K562 (cell line): ENCODE measurements at regions not wholly inside any gene's neighbourhood (a gene's known extent, or its start where the extent isn't known, plus 50 kb on each side); places are given as distances from the start of the nearest gene placed in this dataset.

Source experiments
- ATAC-seq: fragments of 200-7000 bp; cut with Tn5 transposase; 3 replicates; pipeline ENCODE4 v1.9.1; 2020; ENCODE audit warnings: moderate library complexity
- BruUV-seq: library from RNA; stranded (reverse); fragments of 400-500 nt; replicated peaks from 2 replicates; lab custom pipeline; 2021; lab: Mats Ljungman, UMichigan
- CTCF ChIA-PET: fragments of 300-600 bp; formaldehyde crosslinking; extraction: SDS; loops from one replicate; lab custom pipeline; 2021; ENCODE audit warnings: low intra/inter-chr PET ratio; lab: Yijun Ruan, JAX
- POLR2A ChIA-PET: fragments of 300-600, 350-650 bp; sonication (Branson Sonifier 250); formaldehyde crosslinking; extraction: SDS; loops from one replicate; lab custom pipeline; 2021; ENCODE audit warnings: antibody characterized with exemption, inconsistent platforms; lab: Yijun Ruan, JAX
- DNase-seq, 4 experiments: peaks; one replicate each; pipeline versions ENCODE4 v3.0.0 to v3.0.0-alpha.2; 2011 to 2018; ENCODE audit warnings: low spot score in 3 of 4, mixed read lengths in 3 of 4; ENCODE audit errors: extremely low read depth in 1 of 4
- FAIRE-seq: peaks from 2 replicates; lab custom pipeline; 2011; peaks lifted over from hg19 to GRCh38; lab: Jason Lieb, UNC
- H2AFZ ChIP-seq: 2 replicates; pipeline ENCODE4 v1.6.0; 2011; ENCODE audit warnings: low read depth, low read length, control low read depth, inconsistent platforms
- H3K27ac ChIP-seq: fragments of 200-600 bp; 3 replicates; pipeline ENCODE4 v1.8.0; 2011; ENCODE audit warnings: low read depth, mild to moderate bottlenecking, control low read depth, inconsistent platforms, low read length, moderate library complexity, mixed read lengths; ENCODE audit errors: extremely low read depth
- H3K27me3 ChIP-seq, 2 experiments: fragments of 300-600 bp in 1 of 2; 2 replicates in 1 of 2; 3 replicates in 1 of 2; pipeline versions ENCODE4 v1.6.0 to v1.8.0; 2011; ENCODE audit warnings: inconsistent platforms in 2 of 2, low read length in 2 of 2, mild to moderate bottlenecking in 1 of 2, mixed read lengths in 1 of 2, moderate library complexity in 1 of 2; ENCODE audit not compliant: control insufficient read depth in 2 of 2, insufficient read depth in 2 of 2
- H3K36me3 ChIP-seq: fragments of 300-600 bp; 3 replicates; pipeline ENCODE4 v1.8.0; 2011; ENCODE audit warnings: mild to moderate bottlenecking, low read length, inconsistent platforms; ENCODE audit not compliant: control insufficient read depth, insufficient read depth
- H3K4me1 ChIP-seq, 2 experiments: fragments of 200-600 bp in 1 of 2; replicated peaks in 1 of 2; 2 replicates in 1 of 2; 3 replicates in 1 of 2; pipeline versions ENCODE4 v1.5.1 to v1.8.0; 2011; ENCODE audit warnings: inconsistent platforms in 2 of 2, low read length in 2 of 2, mild to moderate bottlenecking in 1 of 2, mixed read lengths in 1 of 2, moderate library complexity in 1 of 2; ENCODE audit not compliant: control insufficient read depth in 2 of 2, insufficient read depth in 2 of 2
- H3K4me2 ChIP-seq: 2 replicates; pipeline ENCODE4 v1.6.1; 2011; ENCODE audit warnings: low read length, control low read depth, inconsistent platforms, mixed read lengths; ENCODE audit not compliant: insufficient read depth
- H3K4me3 ChIP-seq: fragments of 200-600 bp; sonication (generic), shearing (Covaris generic); 2 replicates; pipeline ENCODE4 v1.5.1; 2016; ENCODE audit warnings: control low read depth, inconsistent platforms
- H3K79me2 ChIP-seq: fragments of 200-600 bp; 3 replicates; pipeline ENCODE4 v1.8.0; 2011; ENCODE audit warnings: low read length, inconsistent platforms; ENCODE audit not compliant: control insufficient read depth, insufficient read depth
- H3K9ac ChIP-seq, 2 experiments: 2 replicates each; pipeline versions ENCODE4 v1.6.0 to v1.6.1; 2011; ENCODE audit warnings: low read depth in 2 of 2, low read length in 2 of 2, control low read depth in 1 of 2, inconsistent platforms in 1 of 2, mild to moderate bottlenecking in 1 of 2, mixed read lengths in 1 of 2; ENCODE audit not compliant: insufficient read depth in 1 of 2
- H3K9me1 ChIP-seq: one replicate; pipeline ENCODE4 v1.6.0; 2011; ENCODE audit warnings: inconsistent platforms, mild to moderate bottlenecking, low read length, moderate library complexity; ENCODE audit not compliant: control insufficient read depth, insufficient read depth
- H3K9me3 ChIP-seq: replicated peaks from 2 replicates; pipeline ENCODE4 v1.5.1; 2011; ENCODE audit warnings: low read depth, low read length, inconsistent platforms; ENCODE audit not compliant: control insufficient read depth, insufficient read depth
- H4K20me1 ChIP-seq: replicated peaks from 2 replicates; pipeline ENCODE4 v1.6.1; 2011; ENCODE audit warnings: low read length, inconsistent platforms, mixed read lengths; ENCODE audit not compliant: control insufficient read depth, insufficient read depth
- ELF1 ChIP-seq: fragments of 200-800 bp; sonication (Bioruptor generic); IDR thresholded peaks from 2 replicates; pipeline ENCODE4 v1.6.1; 2016; ENCODE audit warnings: missing genetic modification characterization, missing compliant biosample characterization
- POLR2B ChIP-seq: fragments of 450-650 bp; IDR thresholded peaks from 2 replicates; pipeline ENCODE4 v1.6.1; 2018; ENCODE audit warnings: low read depth; ENCODE audit not compliant: partially characterized antibody
- RBM14 ChIP-seq: fragments of 200-400 bp; formaldehyde crosslinking; IDR thresholded peaks from 2 replicates; pipeline ENCODE4 v1.6.1; 2018; ENCODE audit warnings: low read depth, mild to moderate bottlenecking, low read length, moderate library complexity, borderline replicate concordance; ENCODE audit not compliant: insufficient read depth
- ZNF586 ChIP-seq: fragments of 450-650 bp; formaldehyde crosslinking; conservative IDR thresholded peaks from 2 replicates; pipeline ENCODE4 v1.4.0; 2020; ENCODE audit warnings: mild to moderate bottlenecking, moderate library complexity
- in situ Hi-C: fragments of 300-500 bp; cut with MboI; formaldehyde crosslinking; loops from 4 replicates; pipeline ENCODE4 v1.15.0; 2018; ENCODE audit warnings: inconsistent platforms, mixed read lengths
- intact Hi-C: fragments of 100-400 bp; cut with micrococcal nuclease; formaldehyde crosslinking; loops from 2 replicates; pipeline ENCODE4 v1.14.2; 2022
- TF ChIP-seq, protein P1 (sequence below): fragments of 450-650 bp; formaldehyde crosslinking; IDR thresholded peaks from 2 replicates; pipeline ENCODE4 v1.4.0; 2020; ENCODE audit warnings: mild to moderate bottlenecking, moderate library complexity
- TF ChIP-seq, protein P2 (sequence below): fragments of 450-650 bp; IDR thresholded peaks from 2 replicates; pipeline ENCODE4 v1.6.1; 2016
- TF ChIP-seq, protein P3 (sequence below): fragments of 250-450 bp; sonication (Bioruptor Pico); IDR thresholded peaks from 2 replicates; pipeline ENCODE4 v1.6.1; 2021; ENCODE audit warnings: mild to moderate bottlenecking

DNA sequence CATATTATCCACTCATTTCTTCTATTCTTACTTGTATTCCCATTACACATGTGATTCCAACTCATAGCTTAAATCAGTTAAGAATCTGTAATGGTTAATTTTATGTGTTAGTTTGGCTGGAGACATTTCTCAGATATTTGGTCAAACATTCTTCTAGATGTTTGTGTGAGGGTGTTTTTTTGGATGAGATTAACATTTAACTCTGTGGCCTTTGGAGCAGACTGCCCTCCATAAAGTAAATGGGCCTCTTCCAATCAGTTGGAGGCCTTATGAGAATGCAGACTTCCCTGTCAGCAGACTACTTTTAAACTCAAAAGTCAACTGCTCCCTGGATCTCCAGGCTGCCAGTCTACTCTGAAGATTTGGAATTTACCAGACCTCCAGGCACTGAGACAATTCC is 976.8 kb upstream of the ACVR2A start:
- H3K4me2 ChIP-seq, result no peak overlapping the region
- ChIA-PET CTCF (no interaction called here), POLR2A (no interaction called here)
- H3K4me1 ChIP-seq, result no peaks in the 10 kb centered on the region
- BruUV-seq, result no TSS peak
- no peak overlapping the region for H3K4me3 ChIP-seq
- H3K27ac ChIP-seq, result no peak overlapping the region
- FAIRE-seq (no peak), DNase-seq (no peak), ATAC-seq (no peak)
- H3K9me1 ChIP-seq, result no peaks in the 10 kb centered on the region
- H2AFZ ChIP-seq, result no peak overlapping the region
- H3K36me3 ChIP-seq, result no peaks in the 10 kb centered on the region
- no peaks in the 10 kb centered on the region for H3K9me3 ChIP-seq
- intact Hi-C loops, result no loop called here
- no peaks in the 10 kb centered on the region for H3K27me3 ChIP-seq
- no peaks in the 10 kb centered on the region for H4K20me1 ChIP-seq
- TF ChIP-seq, protein P1, sequence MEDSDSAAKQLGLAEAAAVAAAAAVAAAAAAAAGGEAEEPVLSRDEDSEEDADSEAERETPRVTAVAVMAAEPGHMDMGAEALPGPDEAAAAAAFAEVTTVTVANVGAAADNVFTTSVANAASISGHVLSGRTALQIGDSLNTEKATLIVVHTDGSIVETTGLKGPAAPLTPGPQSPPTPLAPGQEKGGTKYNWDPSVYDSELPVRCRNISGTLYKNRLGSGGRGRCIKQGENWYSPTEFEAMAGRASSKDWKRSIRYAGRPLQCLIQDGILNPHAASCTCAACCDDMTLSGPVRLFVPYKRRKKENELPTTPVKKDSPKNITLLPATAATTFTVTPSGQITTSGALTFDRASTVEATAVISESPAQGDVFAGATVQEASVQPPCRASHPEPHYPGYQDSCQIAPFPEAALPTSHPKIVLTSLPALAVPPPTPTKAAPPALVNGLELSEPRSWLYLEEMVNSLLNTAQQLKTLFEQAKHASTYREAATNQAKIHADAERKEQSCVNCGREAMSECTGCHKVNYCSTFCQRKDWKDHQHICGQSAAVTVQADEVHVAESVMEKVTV (CRISPR knock-in tag), result no peak
- TF ChIP-seq, protein P2, sequence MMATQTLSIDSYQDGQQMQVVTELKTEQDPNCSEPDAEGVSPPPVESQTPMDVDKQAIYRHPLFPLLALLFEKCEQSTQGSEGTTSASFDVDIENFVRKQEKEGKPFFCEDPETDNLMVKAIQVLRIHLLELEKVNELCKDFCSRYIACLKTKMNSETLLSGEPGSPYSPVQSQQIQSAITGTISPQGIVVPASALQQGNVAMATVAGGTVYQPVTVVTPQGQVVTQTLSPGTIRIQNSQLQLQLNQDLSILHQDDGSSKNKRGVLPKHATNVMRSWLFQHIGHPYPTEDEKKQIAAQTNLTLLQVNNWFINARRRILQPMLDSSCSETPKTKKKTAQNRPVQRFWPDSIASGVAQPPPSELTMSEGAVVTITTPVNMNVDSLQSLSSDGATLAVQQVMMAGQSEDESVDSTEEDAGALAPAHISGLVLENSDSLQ, result no peak
- TF ChIP-seq RBM14 (no peak), ZNF586 (CRISPR knock-in tag) (no peak), POLR2B (no peak), ELF1 (tag) (no peak)
- TF ChIP-seq, protein P3, sequence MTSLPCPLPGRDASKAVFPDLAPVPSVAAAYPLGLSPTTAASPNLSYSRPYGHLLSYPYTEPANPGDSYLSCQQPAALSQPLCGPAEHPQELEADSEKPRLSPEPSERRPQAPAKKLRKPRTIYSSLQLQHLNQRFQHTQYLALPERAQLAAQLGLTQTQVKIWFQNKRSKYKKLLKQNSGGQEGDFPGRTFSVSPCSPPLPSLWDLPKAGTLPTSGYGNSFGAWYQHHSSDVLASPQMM, result no peak
- no peak overlapping the region for H3K9ac ChIP-seq
- in situ Hi-C loops, result no loop called here
- H3K79me2 ChIP-seq, result no peaks in the 10 kb centered on the region
